ENCODE measurements at regions not wholly inside any gene's neighbourhood (a gene's known extent, or its start where the extent isn't known, plus 50 kb on each side); places are given as distances from the start of the nearest gene placed in this dataset.
"Not testable (repeated sequence)": the region's sequence is repeated elsewhere in the genome, so short reads cannot be mapped to it uniquely, and the experiment has no call there.

DNA sequence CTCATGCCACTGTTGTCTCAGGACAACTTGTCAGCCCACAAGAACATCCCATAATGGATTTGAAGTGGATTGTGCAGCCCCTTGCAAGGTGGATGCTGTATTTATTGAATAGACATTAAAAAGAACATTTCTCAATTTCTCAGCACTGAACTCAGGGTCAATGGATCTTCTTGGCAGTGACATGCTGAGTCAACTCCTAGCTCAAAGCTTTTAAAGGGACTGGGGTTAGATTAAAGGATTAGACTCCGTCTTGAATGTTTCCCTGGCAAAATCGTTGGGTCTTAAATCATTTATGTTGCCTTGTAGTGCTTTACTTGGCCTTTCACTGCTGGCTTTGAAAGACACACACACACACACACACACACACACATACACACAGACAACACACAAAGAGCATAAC lies 221.6 kb upstream of the PBX1 start:
- no peak for DNase-seq

GRCh38 chr1:164337885-164338284 lies 221.1 kb upstream of the PBX1 start:
- DNase-seq = no peak

DNA sequence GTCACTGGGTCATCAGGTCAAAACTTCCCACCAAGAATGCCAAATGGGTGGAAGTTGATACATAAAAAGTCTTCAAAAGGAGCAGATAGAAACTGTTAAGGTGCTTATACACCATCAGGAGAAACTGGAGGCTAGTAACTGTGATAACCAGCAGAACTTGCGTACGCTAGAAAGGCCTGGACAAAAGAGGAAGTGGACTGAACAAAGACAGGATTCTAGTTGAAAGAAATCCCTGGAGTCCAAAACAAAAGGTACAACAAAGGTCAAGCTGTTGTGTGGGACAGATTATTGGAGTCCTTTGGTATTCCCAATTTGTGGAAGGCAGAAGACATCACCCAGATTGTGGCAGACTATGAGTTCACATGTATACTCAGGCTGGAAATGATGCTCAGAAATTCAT lies 215.8 kb upstream of the PBX1 start:
- no peak for DNase-seq

DNA sequence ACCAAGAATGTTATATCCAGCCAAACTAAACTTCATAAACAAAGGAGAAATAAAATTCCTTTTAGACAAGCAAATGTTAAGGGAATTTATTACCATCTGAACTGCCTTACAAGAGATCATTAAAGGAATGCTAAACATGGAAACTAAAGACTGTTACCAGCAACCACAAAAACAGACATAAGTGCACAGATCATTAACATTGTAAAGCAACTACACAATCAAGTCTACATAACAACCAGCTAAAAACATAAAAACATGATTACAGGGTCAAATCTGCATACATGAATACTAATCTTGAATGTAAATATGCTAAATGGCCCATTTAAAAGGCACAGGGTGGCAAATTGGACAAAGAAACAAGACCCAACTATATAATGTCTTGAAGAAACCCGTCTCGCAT lies 211.0 kb upstream of the PBX1 start:
- DNase-seq = no peak

DNA sequence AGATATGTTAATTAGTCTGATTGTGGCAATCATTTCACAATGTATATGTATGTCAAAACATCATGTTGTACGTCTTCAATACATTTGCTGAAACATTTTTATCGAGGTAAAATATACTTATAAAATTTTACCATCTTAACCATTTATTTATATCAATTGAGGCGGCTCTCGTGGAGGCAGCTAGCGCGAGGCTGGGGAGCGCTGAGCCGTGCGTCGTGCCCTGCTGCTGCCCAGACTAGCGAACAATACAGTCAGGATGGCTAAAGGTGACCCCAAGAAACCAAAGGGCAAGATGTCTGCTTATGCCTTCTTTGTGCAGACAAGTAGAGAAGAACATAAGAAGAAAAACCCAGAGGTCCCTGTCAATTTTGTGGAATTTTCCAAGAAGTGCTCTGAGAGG lies 202.5 kb upstream of the PBX1 start:
- no peak for DNase-seq

DNA sequence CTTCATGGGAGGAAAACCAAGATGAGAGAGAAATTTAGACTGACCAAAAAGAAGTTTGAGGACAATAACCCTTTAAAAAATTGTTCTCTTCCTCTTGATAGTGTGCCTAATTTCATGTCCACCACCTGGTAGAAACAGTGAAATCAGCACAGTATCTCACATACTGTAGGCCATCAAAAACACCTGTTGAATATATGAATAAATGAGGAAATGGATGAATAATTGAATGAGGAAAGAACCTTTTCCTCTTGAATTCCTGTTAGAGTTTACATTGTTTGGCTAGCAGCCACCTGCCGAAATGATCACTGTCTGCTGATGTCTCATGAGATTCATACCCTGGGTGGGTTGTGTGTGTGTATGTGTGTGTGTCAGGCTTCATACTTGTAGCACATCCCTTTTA lies 198.7 kb upstream of the PBX1 start:
- DNase-seq = no peak

GRCh38 chr1:164361927-164362326 lies 197.1 kb upstream of the PBX1 start:
- no peak for DNase-seq

GRCh38 chr1:164363980-164364379 lies 195.0 kb upstream of the PBX1 start:
- DNase-seq = no peak

GRCh38 chr1:164366014-164366413 lies 193.0 kb upstream of the PBX1 start:
- DNase-seq = no peak

- DNase-seq = no peak
Observed at GRCh38 chr1:164369698-164370365, 189.2 kb upstream of the PBX1 start.

- no peak for DNase-seq
Observed at GRCh38 chr1:164380893-164381292, 178.1 kb upstream of the PBX1 start.

DNA sequence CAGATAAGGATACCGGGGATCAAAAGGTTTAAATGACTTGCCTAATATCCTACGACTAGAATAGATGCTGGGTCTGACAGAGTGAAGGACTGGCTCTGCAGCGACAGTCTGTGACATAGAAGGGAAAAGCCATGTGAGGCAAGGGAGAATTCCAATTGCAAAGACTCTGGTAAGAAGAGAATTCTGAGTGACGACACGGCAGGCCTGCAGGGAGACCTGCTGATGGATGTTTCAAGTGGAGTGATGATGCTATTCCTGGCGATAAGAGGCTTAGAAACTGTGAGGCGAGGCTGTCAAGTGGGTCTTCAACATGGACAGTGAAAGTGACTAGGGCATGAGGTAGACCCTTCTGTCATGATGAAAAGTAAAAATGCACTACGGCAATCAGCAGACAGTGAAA lies 176.6 kb upstream of the PBX1 start:
- DNase-seq = no peak

DNA sequence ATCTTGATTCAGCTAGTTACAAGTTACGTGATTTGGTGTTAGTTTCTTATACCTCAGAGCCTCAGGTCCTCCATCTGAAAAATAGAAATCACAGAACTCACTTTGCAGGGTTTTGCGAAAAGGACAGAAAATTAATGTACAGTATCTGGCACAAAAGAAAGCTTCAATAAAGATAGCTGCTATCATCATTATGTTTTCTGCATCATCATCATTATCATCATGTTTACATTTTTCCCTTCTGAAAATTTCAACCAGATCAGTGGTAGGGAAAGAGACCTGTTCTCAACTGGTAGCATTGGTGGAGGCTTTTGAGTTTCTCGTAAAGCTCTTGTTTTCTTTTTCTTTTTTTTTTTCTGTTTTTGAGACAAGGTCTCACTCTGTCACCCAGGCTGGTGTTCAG lies 174.7 kb upstream of the PBX1 start:
- no peak for DNase-seq

GRCh38 chr1:164417016-164417704 lies 141.8 kb upstream of the PBX1 start:
- no peak for DNase-seq

DNA sequence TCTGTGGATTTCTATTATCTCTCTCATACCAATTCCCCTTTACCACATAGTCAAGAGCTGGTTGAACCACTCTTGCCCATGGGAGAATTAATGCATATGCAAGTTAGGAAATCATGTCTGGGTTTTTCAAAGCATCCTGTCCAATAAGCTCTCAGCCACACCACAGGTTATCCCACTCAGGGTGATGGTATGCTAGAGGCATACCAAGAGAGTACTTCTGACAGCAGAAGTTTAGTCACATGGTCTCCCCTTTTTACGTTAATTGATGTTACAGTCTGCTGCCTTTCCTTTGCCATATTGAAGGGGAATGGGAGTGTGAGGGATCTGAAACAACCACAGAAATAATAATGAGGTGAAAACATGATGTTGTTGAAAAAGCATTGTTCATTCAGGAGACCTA lies 135.8 kb upstream of the PBX1 start:
- no peak for DNase-seq

DNA sequence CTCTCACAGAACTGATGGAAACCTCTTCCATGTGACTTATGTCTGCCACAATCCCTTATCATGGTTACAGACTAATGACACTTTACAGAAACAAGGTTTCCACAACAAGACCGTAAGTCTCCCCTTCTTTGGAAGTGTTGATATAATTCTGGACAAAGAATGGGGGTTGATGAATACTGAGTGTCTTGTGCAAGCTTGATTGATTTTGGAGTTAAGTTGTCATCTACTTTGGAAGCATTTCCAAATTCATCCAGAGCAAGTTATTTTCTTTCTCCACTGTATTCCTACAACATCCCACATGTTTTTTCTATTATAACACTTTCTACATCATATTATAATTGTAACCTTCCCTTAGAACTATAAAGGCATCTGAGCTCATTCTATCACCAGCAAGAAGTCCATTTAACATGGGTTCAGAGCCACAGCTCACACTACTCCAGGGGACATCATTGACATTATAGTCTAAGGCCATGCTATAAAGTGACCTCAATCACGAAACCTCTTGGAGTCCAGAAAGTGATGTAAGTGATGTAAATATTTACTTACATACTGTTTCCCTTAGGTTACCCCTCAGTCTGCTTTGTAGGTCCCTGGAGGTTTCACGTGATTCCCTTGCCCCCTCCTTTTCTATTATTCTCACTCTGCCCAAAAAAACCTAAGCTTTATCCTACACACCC lies 125.7 kb upstream of the PBX1 start:
- DNase-seq = no peak

- DNase-seq = no peak
Observed at GRCh38 chr1:164433818-164434170, 125.2 kb upstream of the PBX1 start.

DNA sequence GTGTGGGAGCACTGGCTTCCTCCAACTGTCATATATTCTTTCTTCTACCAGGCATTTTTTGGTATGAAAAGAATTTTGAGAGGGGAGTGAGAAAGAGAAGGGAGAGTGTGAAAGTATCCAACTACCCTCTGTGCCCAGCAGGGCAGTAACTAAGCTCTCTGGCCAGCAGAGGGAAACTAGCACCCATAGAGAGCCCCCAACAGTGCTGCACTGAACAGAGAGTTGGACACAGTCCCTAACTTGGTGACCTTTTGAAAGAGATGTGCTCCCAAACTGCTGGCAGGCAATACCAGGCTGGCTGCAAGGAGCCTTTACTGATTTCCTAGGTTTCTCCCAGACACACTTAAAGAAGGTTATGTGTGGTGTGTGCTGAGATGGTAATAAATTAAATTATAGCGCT lies 118.8 kb upstream of the PBX1 start:
- no peak for DNase-seq

GRCh38 chr1:164443166-164443565 lies 115.8 kb upstream of the PBX1 start:
- DNase-seq = no peak

DNA sequence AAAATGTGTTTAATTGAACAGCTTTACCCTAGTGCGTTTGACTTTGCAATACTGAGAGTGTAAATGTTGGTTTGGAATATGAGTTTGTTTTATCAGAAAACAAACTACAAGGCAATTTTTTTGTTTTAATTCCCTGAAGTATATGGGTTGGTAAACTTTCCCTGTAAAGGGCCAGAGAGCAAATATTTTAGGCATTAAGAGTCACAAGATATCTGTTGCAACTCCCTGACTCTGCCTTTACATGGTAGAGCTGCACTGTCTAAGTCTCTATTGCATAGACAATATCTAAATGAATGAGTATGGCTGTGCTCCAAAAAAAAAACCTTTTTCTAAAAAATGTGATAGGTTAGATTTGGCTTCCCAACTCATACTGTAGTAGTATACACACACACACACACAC lies 115.1 kb upstream of the PBX1 start:
- DNase-seq = no peak

- no peak for DNase-seq
Observed at GRCh38 chr1:164446020-164446419, 113.0 kb upstream of the PBX1 start.

GRCh38 chr1:164452549-164452948 lies 106.4 kb upstream of the PBX1 start:
- no peak for DNase-seq

DNA sequence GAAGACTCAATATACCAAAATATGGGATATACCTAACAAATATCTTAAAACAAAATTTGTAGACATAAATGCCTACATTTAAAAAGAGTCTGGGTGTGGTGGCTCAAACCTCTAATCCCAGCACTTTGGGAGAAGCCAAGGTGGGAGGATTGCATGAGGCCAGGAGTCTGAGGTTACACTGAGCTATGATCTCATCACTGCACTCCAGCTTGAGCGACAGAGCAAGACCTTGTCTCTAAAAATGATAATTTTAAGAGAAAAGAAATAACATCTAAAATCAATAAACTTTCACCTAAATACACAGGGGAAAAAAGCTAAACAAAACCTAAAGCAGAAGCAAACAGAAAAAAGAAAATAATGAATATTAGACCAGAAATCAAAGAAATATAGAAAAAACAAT lies 102.7 kb upstream of the PBX1 start:
- DNase-seq = no peak

- not testable (repeated sequence) for DNase-seq
Observed at GRCh38 chr1:164459176-164459575, 99.8 kb upstream of the PBX1 start.

- no peak for DNase-seq
Observed at GRCh38 chr1:164466001-164466421, 93.0 kb upstream of the PBX1 start.

Data from CD4-positive, alpha-beta T cell treated with Interleukin-17A for 4 hours (primary cell).